HL-60/S4 treated with retinoic acid at 250 ng/mL for 4 days and 3 days (cell line): ENCODE measurements at regions not wholly inside any gene's neighbourhood (a gene's known extent, or its start where the extent isn't known, plus 50 kb on each side); places are given as distances from the start of the nearest gene placed in this dataset.
"Not testable (repeated sequence)": the region's sequence is repeated elsewhere in the genome, so short reads cannot be mapped to it uniquely, and the experiment has no call there.

Source experiments
- in situ Hi-C: fragments of 300-500 bp; cut with MboI; formaldehyde crosslinking; loops from 2 replicates; pipeline ENCODE4 v1.7.0; 2022; ENCODE audit warnings: low sequenced_read_pairs

DNA sequence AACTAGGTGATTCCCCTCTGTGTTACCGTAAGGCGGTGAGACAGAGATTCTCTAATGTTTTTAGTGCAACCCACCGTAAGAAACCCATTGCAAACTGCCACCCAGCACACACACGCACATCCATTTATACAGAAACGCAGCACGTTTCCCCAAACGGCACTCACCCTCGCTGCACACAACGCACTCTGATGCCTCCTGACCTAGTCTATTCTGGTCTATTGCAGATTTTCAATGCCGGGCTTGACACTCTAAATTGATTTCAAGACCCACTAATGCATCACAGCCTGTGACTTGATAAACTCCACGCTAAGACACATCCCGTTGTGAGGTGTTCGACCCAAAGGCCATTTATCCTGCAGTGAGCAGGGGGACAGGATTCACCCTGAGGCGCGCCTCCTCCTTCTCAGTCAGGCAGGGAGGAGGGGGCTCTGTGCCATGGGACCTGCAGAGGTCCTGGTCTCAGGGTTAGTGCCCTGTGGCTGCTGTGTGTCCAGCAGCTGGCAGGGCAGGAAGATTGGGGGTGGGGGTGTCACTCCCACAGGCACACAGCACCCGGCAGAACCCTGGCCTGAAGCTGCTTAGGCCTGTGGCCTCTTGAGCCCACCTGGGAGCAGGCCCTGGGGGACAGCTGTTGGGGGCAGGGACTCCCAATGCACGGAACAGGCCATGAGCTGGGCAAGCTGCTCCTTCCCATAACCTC, 335.6 kb downstream of the PREX1 start:
- in situ Hi-C loops = no loop called here

DNA sequence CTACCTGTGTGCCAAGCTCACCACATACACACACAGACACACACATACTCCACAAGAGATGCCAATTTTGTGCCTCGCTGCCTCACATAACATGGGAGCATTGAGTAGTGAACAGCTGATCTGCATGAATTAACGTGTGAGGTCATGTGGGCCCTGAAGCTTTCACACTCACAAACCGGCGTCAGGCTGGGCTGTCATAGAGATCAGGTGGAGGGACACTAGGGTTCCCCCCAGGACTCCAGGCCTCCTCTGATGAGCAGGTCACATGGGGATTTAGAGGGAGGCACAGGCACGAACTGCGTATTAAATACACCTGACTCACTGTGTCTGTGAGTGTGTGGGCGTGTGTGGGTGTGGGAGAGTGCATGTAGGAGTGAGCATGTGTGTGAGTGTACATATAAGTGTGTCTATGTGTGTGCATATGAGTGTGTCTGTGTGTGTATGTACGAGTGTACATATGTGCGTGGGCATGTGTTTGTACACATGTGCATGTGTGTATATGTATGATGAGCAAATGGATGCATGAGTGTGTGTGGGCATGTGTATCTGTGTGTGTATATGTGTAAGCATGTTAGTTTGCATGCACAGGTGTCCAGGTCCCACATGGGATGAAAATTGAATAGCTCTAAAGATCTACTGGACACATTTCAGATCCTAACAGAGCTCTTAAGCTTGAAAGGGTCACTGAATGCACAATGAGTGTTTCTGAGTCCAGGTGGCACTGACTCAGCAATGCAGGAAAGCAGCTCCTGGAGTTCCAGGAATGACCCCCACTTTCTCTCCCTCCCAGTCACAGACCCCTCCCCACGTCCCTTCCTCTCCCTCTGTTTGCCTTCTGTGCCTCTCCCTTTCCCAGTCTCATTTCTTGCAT, 336.6 kb downstream of the PREX1 start:
- in situ Hi-C loops = no loop called here

DNA sequence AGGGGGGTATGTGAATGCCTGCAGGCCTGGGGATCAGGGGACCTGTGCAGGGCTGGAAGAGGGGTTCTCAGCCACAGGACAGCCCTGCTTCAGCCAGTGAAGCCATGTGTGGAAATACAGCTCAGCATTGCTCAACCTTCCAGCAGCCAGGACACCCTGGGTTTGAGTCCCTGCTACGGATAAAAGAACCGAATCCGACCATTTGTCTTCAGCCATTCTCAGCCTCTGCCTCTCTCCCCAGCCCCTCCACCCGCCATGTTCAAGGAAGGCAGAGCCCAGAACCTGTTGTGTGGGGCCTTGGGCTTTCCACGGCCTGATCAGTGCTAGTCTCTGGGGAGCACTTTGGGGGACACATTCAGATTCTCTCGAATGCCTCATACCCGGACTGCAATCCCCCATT, 337.5 kb downstream of the PREX1 start:
- in situ Hi-C loops = not testable (repeated sequence)

DNA sequence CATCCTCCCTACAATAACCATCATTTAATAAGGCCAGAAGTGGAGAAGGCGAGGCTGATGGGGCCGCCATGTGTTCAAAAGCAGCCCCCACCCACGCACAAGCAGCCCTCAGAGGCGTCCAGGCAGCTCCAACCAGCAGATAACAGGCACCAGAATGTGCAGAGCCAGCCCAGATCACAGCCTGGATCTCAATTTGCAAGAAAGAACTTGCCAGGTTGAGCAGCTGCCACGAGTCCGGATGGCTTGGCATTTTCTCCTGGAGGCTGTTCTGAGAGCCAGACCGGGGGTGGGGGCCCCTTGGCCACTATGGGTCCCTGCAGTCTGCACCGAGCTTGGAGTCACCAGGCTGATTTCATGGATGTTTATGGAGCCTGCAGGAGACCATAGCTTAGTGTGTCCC, 338.1 kb downstream of the PREX1 start:
- in situ Hi-C loops = no loop called here

DNA sequence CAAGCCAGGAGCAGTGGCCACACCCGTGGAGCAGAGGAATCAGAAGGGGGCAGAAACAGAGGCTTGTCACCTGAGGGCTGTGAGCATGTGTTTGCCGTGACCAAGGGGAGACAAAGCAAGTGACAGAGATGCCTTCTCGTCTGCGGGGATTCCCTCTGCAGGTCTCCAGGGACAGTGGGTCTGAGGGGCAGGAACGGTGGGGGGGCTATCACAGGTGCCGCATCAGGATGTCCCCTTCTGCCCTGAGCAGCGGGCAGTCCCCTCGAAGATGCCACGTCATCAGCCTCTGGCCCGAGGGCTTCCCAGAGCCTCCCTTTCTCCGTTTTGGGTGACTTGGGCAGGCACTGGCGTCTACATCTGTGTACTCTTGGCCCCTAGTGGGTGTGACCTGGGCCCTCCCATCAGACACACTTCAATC, 338.7 kb downstream of the PREX1 start:
- in situ Hi-C loops = no loop called here

DNA sequence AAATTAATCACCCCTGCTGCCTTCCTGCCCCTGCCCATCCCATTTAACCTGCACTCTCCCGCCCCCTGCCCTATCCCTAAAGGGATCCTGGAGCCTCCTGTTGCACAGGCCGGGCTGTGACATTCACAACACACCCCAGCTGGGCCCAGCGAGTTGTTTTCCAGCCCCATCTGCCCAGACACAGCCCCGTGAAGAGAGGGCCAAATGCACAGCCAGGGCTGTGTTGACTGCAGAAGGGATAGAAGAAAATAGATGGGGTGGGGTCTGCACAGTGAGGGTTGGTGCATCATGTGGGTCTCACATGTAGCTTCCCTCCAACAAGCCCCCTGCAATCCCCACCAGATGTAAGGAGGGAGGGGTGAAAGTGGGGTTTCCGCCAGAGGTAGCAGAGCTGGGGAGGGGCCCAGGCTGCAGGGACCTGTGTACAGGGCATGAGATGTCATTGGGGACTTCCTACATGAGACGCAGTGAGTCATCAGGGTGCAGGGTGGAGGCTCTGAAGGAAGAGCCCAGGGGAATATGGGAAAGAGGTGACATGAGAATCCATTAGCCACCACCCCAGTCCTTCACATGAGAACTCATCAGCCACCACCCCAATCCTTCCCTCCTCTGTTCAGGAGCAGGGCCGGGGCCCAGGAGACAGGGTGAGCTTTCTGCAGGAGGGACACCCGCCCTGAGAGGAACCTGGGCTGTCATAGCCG, 339.3 kb downstream of the PREX1 start:
- in situ Hi-C loops = not testable (repeated sequence)

DNA sequence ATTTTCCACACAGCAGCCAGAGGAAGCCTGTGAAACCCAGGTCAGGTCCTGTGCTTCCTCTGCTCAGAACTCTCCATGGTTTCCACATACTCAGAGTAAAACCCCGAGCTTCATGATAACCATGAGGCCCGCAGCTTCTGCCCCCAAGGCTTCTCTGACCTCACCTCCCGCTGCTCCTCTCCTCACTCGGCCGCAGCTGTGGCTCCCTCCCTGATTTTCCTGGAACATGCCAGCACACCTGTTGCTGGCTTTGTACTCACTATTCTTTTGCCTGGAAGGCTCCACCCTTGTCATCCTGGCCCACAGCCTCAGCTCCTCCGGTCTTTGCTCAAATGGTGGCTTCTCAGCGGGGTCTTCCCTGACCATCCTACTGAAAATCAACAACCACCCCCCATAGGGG, 341.7 kb downstream of the PREX1 start:
- in situ Hi-C loops = no loop called here

DNA sequence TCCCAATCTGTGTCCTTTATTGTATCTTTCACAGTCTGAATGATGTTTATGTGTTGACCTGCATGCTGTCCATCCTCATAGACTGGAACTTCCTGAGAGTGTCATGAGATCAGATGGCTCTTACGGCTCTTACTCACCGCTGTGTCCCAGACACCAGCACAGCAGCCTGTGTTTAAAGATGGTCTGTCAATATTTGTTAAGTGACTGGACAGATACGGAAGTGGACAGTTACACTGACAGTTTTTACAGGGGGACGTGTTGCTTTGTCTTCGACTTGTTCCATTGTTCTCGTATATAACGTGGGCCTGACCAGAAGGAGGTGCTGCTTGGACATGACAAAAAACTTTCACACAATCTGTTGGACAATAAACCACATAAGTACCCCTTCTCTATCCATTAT, 342.6 kb downstream of the PREX1 start:
- in situ Hi-C loops = not testable (repeated sequence)

DNA sequence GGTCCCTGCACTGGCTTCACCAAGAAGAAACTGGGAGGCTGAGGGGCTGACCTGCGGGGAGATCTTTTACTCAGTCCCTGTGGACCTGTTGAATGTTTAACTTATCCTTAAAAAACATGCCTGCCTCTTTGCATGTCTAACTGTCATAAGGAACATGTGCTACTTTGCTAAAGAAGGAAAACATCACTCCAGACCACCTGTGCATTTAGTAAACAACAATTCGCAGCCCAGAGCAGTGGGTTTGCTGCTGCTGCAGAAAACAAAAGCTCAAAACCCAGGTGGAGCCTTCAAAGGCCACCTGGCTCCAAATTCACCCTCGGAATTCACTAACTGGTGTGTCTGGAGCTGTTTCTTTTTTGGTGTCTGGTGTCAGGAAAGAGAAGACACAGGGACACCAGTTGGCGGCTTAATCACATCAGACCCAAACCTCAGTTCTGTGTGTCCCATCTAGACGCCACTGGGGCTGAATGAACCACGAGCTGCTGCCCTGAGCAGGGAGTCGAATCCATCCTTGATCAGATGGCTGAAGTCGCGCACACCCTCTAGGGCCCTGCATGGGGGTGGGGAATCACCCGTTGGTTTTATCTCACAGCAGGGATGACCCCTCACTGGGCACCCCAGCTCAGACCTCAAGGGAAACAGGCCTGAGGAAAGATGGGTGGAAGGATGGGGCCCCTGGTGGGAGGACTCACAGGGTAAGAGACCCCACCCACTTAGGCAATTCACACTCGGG, 344.3 kb downstream of the PREX1 start:
- in situ Hi-C loops = no loop called here

DNA sequence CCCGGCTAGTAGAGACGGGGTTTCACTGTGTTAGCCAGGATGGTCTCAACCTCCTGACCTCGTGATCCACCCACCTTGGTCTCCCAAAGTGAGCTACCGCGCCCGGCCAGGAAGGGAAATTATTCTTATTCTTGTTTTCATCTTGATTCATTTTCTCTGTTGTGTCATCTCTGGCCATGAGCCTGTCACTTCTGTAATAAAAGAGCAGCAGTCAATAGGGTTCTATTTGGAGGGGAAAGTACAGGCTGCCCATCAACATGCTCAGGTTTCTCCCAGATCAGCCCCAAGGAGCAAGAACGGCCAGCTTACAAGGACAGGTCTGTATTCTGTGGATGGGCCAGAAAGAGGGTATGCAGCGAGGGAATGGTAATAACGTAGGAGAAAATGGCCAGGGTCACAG, 345.0 kb downstream of the PREX1 start:
- in situ Hi-C loops = no loop called here

DNA sequence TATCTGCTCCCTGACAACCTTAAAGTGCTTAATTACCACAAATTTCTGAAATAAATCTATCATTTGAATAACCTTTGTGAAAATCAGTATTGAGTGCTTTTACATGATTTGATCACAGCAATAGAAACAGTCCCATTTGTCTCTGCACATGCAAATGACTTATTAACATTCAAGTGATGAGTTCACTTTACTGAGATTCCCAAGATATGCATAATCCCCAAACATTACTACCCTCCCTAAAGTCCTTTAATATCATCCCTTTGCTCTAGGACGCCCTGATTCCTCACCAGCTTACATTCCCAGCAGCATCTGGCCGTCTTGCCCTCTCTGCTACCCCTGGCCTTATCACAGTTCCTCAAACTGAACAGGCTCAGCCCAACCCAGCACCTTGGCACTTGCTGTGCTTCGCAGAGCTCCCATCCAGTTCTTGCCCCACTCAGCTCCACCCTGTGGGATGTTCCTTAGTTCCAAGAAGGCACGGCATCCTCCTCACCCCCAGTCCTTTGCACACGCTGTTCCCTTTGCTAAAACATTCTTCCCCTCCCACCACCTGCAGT, 347.5 kb downstream of the PREX1 start:
- in situ Hi-C loops = no loop called here

DNA sequence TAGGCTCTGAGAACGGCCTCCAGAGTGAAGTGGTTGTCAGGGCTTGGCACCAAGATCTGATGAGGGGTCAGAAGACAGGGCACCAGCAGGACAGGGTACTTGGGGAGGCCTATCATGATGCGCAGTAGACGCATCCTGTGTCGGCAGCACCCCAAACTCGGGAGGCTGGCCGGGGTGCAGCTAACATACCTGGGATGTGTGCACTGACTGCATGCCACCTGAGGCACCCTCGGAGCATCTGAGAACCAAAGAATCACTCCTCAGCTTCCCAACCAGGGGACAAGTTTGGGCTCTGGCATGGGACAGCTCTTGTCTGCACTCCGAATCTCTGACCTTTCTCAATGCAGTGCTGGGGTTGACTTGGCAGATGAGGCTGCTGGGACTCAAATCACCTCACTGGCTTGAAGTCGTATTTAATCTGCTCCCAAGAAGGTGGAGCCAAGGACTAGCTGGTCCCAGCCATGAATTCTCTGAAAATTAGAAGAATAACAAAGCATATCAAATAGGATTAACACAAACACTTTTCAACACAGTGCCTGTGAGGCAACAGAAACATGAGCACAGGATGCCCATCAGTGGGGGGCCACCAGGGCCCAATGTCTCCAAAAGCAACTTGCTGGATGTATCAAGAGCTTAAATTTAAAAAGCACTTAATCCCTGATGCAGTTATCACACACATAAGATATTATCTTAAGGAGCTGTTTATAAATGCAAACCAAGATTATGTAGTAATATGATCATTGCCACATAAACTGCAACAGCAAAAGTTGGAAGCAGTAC, 348.8 kb downstream of the PREX1 start:
- in situ Hi-C loops = no loop called here

DNA sequence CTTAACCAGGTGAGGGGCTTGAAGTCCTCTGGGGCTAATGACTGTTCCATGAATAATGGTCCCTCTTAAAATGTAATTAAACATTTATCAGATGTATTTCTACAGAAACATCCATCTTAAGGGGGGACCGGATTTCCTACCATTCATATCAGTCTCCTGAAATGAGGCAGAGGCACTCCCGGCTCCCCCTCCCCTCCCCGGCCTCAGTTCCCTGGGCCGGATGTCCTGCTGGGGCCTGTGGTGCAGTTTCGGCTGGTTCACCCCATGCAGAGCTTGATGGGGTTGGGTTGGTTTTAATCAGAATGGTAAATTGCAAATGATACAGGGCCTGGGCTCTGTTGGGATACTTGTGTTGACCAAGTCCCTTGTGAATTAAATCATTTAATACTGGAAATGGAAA, 349.4 kb downstream of the PREX1 start:
- in situ Hi-C loops = no loop called here

DNA sequence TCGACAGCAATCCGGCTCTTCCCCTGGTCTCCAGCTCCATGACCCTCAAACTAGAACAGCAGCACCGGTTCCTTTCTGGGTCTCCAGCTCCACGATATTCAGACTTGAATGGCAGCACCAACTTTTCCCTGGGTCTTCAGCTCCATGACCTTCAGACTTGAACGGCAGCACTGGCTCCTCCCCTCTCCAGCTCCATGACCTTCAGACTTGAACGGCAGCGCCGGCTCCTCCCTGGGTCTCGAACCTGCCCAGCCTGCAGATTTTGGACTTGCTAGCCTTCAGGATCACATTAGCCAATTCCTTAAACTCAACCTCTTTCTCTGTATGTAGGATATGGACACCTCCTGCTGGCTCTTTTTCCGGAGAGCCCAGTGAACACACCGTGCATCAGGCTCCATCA, 350.9 kb downstream of the PREX1 start:
- in situ Hi-C loops = no loop called here

DNA sequence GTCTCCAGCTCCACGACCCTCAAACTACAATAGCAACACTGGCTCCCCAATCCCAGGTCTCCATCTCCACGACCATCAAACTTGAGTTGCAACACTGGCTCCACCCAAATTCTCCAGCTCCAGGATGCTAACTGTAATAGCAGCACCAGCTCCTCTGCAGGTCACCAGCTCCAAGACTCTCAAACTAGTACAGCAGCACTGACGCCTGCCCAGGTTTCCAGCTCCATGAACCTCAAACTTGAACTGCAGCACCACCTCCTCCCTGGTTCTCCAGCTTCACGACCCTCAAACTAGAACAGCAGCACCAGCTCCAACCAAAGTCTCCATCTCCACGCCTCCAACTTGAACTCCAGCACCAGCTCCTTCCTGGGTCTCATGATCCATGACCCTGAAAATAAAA, 353.8 kb downstream of the PREX1 start:
- in situ Hi-C loops = no loop called here

DNA sequence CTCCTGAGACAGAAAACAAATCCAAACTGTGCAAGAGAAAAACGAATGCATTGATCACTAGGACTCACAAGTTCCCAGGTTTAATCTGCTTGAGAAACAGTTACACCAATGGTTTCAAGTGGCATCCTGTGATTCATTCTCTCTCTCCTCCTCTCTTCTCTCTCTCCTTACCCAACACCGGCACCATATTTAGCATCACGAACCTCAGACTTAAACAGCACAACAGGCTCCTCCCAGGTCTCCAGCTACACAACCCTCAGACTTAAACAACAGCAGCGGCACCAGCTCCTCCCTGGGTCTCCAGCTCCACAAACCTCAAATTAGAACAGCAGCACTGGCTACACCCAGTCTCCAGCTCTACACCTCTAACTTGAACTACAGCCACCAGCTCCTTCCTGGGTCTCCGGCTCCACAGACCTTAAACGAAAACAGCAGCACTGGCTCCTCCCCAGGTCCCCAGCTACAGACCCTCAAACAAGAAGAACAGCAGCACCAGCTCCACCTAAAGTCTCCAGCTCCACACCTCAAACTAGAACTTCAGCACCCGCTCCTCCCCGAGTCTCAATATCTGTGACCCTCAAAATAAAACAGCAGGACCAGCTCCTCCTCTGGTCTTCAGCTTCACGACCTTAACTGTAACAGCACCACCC, 355.9 kb downstream of the PREX1 start:
- in situ Hi-C loops = no loop called here

DNA sequence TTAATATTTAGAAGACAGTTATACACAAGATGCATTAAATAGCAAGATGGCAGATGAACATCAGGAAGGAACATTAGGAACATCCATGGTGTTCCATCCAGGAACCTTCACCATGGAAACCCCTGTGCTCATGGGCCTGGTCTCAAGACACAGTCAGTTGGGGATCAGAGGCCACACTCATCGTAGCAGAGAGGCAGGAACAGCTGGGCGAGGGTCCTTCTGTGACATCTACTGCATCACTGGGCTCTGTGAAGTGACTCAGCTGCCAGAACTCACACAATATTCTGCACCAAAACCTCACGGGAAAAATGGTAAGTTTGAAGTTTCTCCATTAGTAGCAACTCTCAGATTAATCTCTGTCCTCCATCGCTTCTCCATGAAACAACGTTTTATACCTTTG, 356.6 kb downstream of the PREX1 start:
- in situ Hi-C loops = no loop called here

DNA sequence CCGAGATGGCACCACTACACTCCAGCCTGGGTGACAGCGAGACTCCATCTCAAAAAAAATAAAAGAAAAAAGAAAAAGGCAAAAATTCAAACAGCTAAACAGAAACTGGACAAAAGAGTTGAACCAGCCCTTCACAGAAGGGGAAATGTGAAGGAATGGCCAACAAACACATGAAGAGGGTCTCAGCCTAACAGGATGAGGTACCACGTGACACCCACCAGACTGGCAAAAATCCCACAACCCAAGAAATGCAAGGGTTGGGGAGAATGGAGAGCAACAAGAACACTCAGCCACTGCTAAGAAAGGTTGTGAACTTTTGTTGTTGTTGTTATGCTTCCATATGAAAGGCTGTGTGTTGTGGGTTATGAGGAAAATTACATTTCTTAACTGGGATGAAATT, 357.7 kb downstream of the PREX1 start:
- in situ Hi-C loops = no loop called here

DNA sequence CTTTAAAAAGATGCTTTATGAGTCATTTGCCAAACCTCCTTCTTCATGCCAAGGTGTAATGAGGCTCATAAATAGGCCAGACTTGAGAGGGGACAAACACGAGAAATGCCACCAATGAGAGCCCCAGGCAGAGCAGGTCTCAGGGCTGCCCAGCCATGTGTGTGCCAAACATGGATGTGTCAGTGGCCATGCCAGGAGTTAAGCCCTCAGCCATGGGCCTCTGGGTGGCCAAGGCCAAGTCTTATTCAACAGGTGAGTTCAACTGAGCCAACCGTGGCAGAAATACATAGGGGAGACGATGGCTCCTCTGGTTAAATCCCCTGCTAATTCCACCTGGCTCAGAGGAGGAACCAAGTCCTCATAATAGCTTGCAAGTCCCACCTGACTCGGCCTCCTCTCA, 358.8 kb downstream of the PREX1 start:
- in situ Hi-C loops = no loop called here

DNA sequence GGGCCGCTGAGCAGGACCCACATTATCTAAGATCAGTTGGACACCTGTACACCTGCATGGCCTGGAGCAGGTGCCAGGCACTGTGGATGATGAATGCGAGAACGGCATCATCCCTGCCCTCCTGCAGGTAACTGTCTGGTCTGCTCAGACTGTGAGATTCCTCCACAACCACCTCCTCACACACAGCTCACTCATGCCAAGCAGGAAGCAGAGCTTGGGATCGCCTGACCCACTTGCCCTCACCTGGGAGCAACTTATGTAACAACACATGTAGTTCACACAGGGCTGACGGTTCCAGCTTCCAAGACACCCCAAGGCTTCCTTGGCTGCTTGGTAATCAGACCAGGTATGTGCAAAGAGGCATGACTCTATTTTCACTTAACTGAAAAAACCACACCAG, 359.2 kb downstream of the PREX1 start:
- in situ Hi-C loops = no loop called here
